ENCODE measurements at regions not wholly inside any gene's neighbourhood (a gene's known extent, or its start where the extent isn't known, plus 50 kb on each side); places are given as distances from the start of the nearest gene placed in this dataset.

- TF ChIP-seq CTCF (conservative IDR thresholded peaks at IDR 0.05 in 1 of 2, IDR thresholded peaks at IDR 0.05 in 1 of 2; ENCODE audit: low read depth in 1 of 2, low read length in 2 of 2), result peak in 1 of 2 donors; percentile 48
- TF ChIP-seq EZH2 (IDR thresholded peaks at IDR 0.05; ENCODE audit: low read length, missing control alignments), result no peak
Measured at GRCh38 chr3:35946121-35946853, 307.0 kb downstream of the ARPP21 start.
